Mesodermal cell (in vitro differentiated cells): ENCODE measurements at regions not wholly inside any gene's neighbourhood (a gene's known extent, or its start where the extent isn't known, plus 50 kb on each side); places are given as distances from the start of the nearest gene placed in this dataset.

ENCODE experiments used
- H3K27ac ChIP-seq: 2 replicates; pipeline ENCODE4 v1.7.0; 2013; ENCODE audit warnings: mild to moderate bottlenecking, low read depth, low read length, moderate library complexity; ENCODE audit not compliant: severe bottlenecking
- H3K36me3 ChIP-seq: 2 replicates; pipeline ENCODE4 v1.7.1; 2013; ENCODE audit warnings: mild to moderate bottlenecking, low read length, moderate library complexity; ENCODE audit not compliant: control insufficient read depth, insufficient read depth
- H3K4me1 ChIP-seq: one replicate; pipeline ENCODE4 v1.7.1; 2013; ENCODE audit warnings: mild to moderate bottlenecking, low read length; ENCODE audit not compliant: insufficient read depth, control insufficient read depth, poor library complexity, severe bottlenecking
- H3K4me3 ChIP-seq: 2 replicates; pipeline ENCODE4 v1.7.0; 2013; ENCODE audit warnings: low read length, control low read depth, mild to moderate bottlenecking; ENCODE audit not compliant: insufficient read depth, poor library complexity, severe bottlenecking; ENCODE audit errors: extremely low read depth
- H3K9me3 ChIP-seq: 2 replicates; pipeline ENCODE4 v1.7.1; 2013; ENCODE audit warnings: mild to moderate bottlenecking, low read length, moderate library complexity; ENCODE audit not compliant: control insufficient read depth
- WGBS, 2 experiments: methylation state at CpG; one replicate each; pipeline ENCODE4 v1.1.5; 2013; ENCODE audit warnings: missing lambda C conversion rate in 2 of 2; ENCODE audit not compliant: insufficient coverage in 2 of 2; 5-methylcytosine and 5-hydroxymethylcytosine counted together

GRCh38 chr2:217529271-217529670, 473.5 kb downstream of the TNS1 start:
- H3K4me1 ChIP-seq = no peaks in the 10 kb centered on the region
- H3K27ac ChIP-seq = no peak overlapping the region
- H3K36me3 ChIP-seq = no peaks in the 10 kb centered on the region
- no peaks in the 10 kb centered on the region for H3K9me3 ChIP-seq
- no peak overlapping the region for H3K4me3 ChIP-seq
- WGBS, 2 experiments = 71 to 81% methylated on average over 1 to 2 of the region's 2 CpGs

GRCh38 chr2:217527590-217528202, 475.1 kb downstream of the TNS1 start:
- Histone ChIP-seq H3K4me1 (no peaks in the 10 kb centered on the region), H3K36me3 (no peaks in the 10 kb centered on the region), H3K4me3 (no peak overlapping the region), H3K9me3 (no peaks in the 10 kb centered on the region), H3K27ac (no peak overlapping the region)
- 91 to 100% methylated on average over 2 to 3 of the region's 4 CpGs for WGBS, 2 experiments

- Histone ChIP-seq H3K4me1 (no peaks in the 10 kb centered on the region), H3K36me3 (no peaks in the 10 kb centered on the region), H3K4me3 (no peak overlapping the region), H3K9me3 (no peaks in the 10 kb centered on the region), H3K27ac (no peak overlapping the region)
- WGBS, 2 experiments = 90 to 92% methylated on average over 5 of the region's 5 CpGs
Observed at GRCh38 chr2:217525076-217525475, 477.7 kb downstream of the TNS1 start.

- Histone ChIP-seq H3K27ac (no peak overlapping the region), H3K9me3 (no peaks in the 10 kb centered on the region), H3K36me3 (no peaks in the 10 kb centered on the region), H3K4me1 (no peaks in the 10 kb centered on the region), H3K4me3 (no peak overlapping the region)
- WGBS, 2 experiments = 83 to 87% methylated on average over 5 to 6 of the region's 7 CpGs
Observed at GRCh38 chr2:217523286-217523685, 479.5 kb downstream of the TNS1 start.

GRCh38 chr2:217521820-217522219, 481.0 kb downstream of the TNS1 start:
- whole genome bisulfite sequencing, 2 experiments = 79 to 81% methylated on average over 2 of the region's 2 CpGs
- Histone ChIP-seq H3K4me1 (no peaks in the 10 kb centered on the region), H3K36me3 (no peaks in the 10 kb centered on the region), H3K9me3 (no peaks in the 10 kb centered on the region), H3K4me3 (no peak overlapping the region), H3K27ac (no peak overlapping the region)

- Histone ChIP-seq H3K4me3 (no peak overlapping the region), H3K9me3 (no peaks in the 10 kb centered on the region), H3K36me3 (no peaks in the 10 kb centered on the region), H3K27ac (no peak overlapping the region), H3K4me1 (no peaks in the 10 kb centered on the region)
- 92 to 100% methylated on average over 1 to 3 of the region's 4 CpGs for WGBS, 2 experiments
Observed at GRCh38 chr2:217520356-217521010, 482.3 kb downstream of the TNS1 start.

- Histone ChIP-seq H3K4me3 (no peak overlapping the region), H3K27ac (no peak overlapping the region), H3K4me1 (no peaks in the 10 kb centered on the region), H3K9me3 (no peaks in the 10 kb centered on the region), H3K36me3 (no peaks in the 10 kb centered on the region)
- WGBS, 2 experiments = 95 to 96% methylated on average over 5 of the region's 5 CpGs
Observed at GRCh38 chr2:217517402-217517801, 485.4 kb downstream of the TNS1 start.

GRCh38 chr2:217515615-217516309, 487.0 kb downstream of the TNS1 start:
- WGBS, 2 experiments = 91 to 97% methylated on average over 4 of the region's 5 CpGs
- no peak overlapping the region for H3K4me3 ChIP-seq
- no peak overlapping the region for H3K27ac ChIP-seq
- H3K4me1 ChIP-seq = no peaks in the 10 kb centered on the region
- H3K9me3 ChIP-seq = no peaks in the 10 kb centered on the region
- no peaks in the 10 kb centered on the region for H3K36me3 ChIP-seq

- no peak overlapping the region for H3K4me3 ChIP-seq
- no CpG with 5 or more reads among the region's 1 CpG for WGBS, 2 experiments
- no peaks in the 10 kb centered on the region for H3K4me1 ChIP-seq
- H3K27ac ChIP-seq = no peak overlapping the region
- no peaks in the 10 kb centered on the region for H3K9me3 ChIP-seq
- no peaks in the 10 kb centered on the region for H3K36me3 ChIP-seq
Observed at GRCh38 chr2:217513258-217513657, 489.5 kb downstream of the TNS1 start.

- Histone ChIP-seq H3K4me3 (no peak overlapping the region), H3K27ac (no peak overlapping the region), H3K4me1 (no peaks in the 10 kb centered on the region), H3K36me3 (no peaks in the 10 kb centered on the region), H3K9me3 (no peaks in the 10 kb centered on the region)
- 93 to 99% methylated on average over 3 to 4 of the region's 4 CpGs for WGBS, 2 experiments
Observed at GRCh38 chr2:217512728-217513127, 490.1 kb downstream of the TNS1 start.

GRCh38 chr2:217512259-217512658, 490.5 kb downstream of the TNS1 start:
- no peaks in the 10 kb centered on the region for H3K4me1 ChIP-seq
- no peak overlapping the region for H3K4me3 ChIP-seq
- no peaks in the 10 kb centered on the region for H3K9me3 ChIP-seq
- H3K36me3 ChIP-seq = no peaks in the 10 kb centered on the region
- 67 to 89% methylated on average over 1 of the region's 1 CpG for WGBS, 2 experiments
- H3K27ac ChIP-seq = no peak overlapping the region
